HG02973 (cell line): ENCODE measurements at regions not wholly inside any gene's neighbourhood (a gene's known extent, or its start where the extent isn't known, plus 50 kb on each side); places are given as distances from the start of the nearest gene placed in this dataset.

Experiments
- ATAC-seq: cut with Tn5 transposase; IDR thresholded peaks from one replicate; pipeline ENCODE4 v1.9.1; 2021; ENCODE audit warnings: moderate library complexity; ENCODE audit not compliant: unreplicated experiment

GRCh38 chr2:81940266-81940955 is 1635.9 kb upstream of the LRRTM1 start:
- ATAC-seq = no peak

- no peak for ATAC-seq
Measured at GRCh38 chr2:81937944-81938343, 1633.4 kb upstream of the LRRTM1 start.

DNA sequence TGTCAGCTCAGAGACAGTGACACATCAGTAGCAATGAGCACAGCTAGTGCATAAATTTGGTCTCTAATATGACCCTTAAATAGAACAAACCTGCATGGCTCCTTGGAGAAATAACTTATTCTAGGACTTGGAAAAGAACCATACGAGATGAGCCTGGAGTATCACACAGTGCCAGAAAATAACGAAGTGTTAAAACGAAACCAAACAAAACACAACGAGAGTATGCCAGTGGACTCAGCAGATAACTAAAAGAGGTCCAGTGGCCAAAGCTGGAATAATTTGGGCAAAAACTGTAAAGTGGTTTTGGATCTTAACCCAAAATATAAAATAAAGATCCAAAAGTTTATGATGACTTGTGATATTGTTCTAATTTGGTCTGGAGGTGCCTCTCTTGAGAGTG is 1599.0 kb upstream of the LRRTM1 start:
- ATAC-seq = no peak

- no peak for ATAC-seq
Measured at GRCh38 chr2:81901017-81901416, 1596.5 kb upstream of the LRRTM1 start.

DNA sequence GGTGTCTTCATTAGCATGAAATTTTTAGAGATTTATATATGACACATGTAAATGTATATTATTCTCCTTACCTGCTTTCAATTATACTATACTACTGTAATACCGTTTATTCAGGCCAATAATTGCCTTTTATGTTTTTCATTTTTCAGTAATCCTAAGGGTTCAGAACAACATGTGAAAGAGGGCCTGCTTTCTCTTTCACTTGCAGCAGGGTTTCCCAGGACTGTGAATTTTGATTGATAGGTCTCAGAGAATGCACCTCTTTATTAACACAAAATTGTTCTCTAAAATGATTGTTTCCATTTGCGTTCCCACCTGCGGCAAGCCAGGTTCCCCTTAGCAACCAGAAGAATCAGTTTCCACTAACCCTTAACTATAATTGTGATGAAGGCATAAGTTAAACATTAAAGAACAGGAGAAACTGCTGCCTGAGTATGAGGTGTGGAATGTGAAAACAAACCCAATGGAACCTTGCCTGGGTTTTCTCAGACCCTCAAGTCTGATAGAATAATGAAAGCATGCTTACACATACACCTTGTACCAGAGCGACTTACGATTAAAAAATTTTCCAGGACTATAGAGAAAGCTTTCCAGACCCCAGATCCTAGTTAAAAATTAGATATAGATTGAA is 1591.2 kb upstream of the LRRTM1 start:
- ATAC-seq = no peak

GRCh38 chr2:81894451-81894990 is 1590.0 kb upstream of the LRRTM1 start:
- ATAC-seq = no peak

- no peak for ATAC-seq
Measured at GRCh38 chr2:81876624-81877023, 1572.1 kb upstream of the LRRTM1 start.

DNA sequence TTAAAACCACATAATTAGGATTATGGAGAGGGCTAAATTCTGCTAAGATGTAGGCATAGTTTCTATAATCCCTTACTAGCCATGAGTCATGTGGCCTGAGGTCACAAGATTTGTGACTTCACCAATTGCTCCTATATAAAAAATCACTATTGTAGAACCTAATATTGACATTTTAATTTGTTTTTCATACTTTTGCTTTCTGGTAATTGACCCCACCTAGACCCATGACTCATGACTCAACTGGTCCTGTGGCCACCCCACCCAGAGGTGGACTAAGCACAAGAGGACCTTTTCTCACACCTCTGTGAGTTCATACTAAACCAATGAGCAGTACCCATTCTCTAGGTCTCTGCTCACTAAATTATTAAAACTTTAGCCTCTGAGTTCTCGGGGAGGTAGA is 1567.5 kb upstream of the LRRTM1 start:
- ATAC-seq = no peak

GRCh38 chr2:81870119-81870518 is 1565.6 kb upstream of the LRRTM1 start:
- no peak for ATAC-seq

DNA sequence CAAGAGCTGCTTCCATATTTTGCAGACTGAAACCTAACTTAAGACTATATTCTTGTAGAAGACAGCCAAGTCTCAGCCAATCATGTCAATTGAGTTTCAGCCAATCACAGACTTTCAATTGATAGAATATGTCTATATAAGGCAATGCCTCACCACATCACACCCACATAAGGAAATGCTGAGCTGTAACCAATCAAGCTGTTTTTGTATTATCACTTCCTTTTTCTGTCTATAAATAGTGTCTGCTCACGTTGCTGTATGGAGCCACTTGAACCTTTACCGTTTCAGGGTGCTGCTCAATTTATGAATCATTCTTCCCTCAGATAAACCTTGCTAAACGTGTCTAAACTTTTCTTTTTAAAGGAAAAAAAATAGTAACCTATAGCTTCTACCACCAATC is 1554.4 kb upstream of the LRRTM1 start:
- no peak for ATAC-seq

DNA sequence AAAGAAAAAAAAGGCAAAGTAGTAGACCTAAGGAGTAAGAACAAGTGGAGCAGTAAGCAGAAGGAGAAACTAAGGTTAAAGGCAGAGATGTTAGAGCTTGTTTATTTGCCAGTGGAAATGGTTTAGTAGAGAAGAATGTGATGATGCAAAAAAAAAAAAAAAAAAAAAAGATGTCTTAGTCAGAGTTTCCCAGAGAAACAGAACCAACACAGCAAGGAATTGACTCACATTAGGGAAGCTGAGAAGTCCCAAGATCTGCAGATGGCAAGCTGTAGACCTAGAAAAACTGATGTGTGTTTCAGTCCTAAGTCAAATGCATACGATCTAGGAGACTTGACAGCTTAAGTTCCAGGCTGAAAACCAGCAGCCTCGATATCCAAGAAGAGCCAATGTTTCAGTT is 1548.8 kb upstream of the LRRTM1 start:
- ATAC-seq = no peak

DNA sequence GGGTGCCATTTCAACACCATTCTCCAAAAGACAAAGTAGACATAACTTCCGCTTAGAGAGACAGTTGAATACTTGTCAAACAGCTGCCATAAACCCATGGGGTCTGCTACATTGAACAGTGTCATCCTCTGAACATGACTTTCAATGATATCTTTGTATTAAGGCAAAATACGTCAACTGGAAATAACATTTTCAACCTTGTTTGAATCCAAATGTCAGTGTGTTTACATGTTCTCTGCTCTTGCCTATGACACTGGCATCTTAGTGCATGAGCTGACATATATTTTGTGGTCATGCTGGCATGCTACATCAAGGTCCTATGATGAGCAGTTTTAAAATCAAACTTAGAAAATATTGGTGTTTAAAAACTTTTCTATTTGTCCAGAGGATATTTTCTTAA is 1548.1 kb upstream of the LRRTM1 start:
- no peak for ATAC-seq

- ATAC-seq = no peak
Measured at GRCh38 chr2:81839780-81840179, 1535.2 kb upstream of the LRRTM1 start.

GRCh38 chr2:81835321-81836000 is 1530.9 kb upstream of the LRRTM1 start:
- ATAC-seq = no peak

DNA sequence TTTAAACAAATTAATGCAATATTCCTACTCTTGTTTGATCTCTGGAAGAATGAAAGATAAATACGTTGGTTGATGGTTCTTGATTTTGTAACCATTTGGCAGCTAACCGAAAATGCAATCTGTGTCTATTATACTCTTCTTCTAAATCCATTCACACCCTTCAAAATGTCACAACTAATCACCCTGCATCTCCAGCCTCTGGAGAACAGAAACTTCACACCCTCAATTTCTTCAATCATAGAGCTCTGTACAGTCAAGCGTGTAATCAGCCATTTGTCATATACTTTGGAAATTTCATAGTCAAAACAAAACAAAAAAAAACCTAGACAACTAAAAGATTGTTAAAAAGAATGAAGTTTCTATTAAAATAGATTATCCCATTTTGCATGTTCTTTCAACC is 1482.3 kb upstream of the LRRTM1 start:
- ATAC-seq = no peak

GRCh38 chr2:81767187-81767912 is 1462.8 kb upstream of the LRRTM1 start:
- ATAC-seq = no peak

DNA sequence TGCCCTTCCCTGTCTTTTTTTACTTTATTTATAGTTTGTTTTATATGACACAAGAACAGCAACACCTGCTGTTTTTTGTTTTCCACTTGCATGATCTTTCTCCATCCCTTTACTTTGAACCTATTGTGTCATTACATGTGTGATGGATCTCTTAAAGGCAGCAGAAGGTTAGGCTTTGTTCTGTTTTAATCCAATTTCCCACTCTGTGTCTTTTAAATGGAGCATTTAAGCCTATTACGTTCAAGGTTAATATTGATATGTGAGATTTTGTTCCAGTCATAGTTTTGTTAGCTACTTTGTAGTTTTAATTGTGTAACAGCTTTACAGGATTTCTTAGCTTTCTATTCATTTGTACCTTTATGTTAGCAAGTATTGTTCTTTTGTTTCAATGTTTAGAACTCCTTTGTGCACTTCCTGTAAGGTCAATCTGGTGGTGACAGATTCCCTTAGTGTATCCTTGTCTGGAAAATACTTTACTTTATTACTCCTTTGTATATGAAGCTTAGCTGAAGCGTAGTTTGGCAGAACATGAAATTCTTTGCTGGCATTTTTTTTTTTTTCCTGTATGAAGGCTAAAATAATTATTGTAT is 1443.0 kb upstream of the LRRTM1 start:
- no peak for ATAC-seq

GRCh38 chr2:81739966-81740365 is 1435.4 kb upstream of the LRRTM1 start:
- ATAC-seq = no peak

GRCh38 chr2:81734981-81735380 is 1430.4 kb upstream of the LRRTM1 start:
- ATAC-seq = no peak

DNA sequence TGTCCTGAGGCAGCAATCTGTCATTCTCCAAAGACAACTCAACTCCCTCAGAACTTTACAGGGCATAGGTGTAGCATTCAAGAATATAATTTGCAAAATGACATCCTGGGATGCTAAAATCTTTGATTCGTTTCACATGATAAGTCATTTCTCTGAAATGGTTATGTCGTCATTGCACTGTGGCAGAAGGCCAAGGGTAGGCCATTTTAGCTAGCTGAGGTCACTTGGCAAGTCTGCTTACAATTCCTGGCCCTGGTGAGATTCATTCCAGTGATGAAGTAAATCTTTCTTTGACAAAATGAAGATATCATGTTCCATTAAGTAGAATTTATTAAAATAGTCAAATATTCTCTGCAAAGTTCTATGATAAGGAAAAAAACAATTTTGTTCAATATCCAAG is 1410.3 kb upstream of the LRRTM1 start:
- no peak for ATAC-seq

DNA sequence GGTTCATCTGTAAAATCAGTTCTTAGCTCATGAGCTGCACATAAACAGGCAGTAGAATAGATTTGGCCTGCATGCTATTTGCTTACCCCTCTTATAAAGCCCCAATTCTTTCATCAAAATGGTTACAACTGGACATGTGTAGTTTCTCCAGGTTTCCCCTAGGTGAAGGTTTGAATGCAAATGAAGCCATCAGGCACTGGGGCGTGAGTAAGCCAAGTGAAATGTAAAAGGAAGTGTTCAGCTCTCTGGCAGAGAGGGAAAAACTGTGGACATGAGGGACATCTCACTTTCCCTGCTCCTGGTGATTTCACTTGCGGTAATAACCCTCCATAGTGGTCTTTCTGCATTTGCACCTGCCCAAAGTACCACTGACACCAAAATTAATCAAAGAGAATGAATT is 1402.3 kb upstream of the LRRTM1 start:
- ATAC-seq = no peak
